Colonic mucosa (tissue), 4 donors: ENCODE measurements at regions not wholly inside any gene's neighbourhood (a gene's known extent, or its start where the extent isn't known, plus 50 kb on each side); places are given as distances from the start of the nearest gene placed in this dataset.

Source experiments
- DNase-seq: peaks from one replicate; pipeline ENCODE4 v3.0.0-alpha.2; 2020
- H3K27ac ChIP-seq: fragments of 200-600 bp; one replicate; pipeline ENCODE4 v1.8.0; 2021
- H3K27me3 ChIP-seq: fragments of 200-600 bp; one replicate; pipeline ENCODE4 v1.8.0; 2021
- H3K36me3 ChIP-seq: fragments of 200-600 bp; one replicate; pipeline ENCODE4 v1.8.0; 2021
- H3K4me1 ChIP-seq: fragments of 200-600 bp; one replicate; pipeline ENCODE4 v1.8.0; 2021; ENCODE audit warnings: mild to moderate bottlenecking
- H3K4me3 ChIP-seq: fragments of 200-600 bp; one replicate; pipeline ENCODE4 v1.8.0; 2021
- H3K9ac ChIP-seq, 2 donors: one replicate each; pipeline ENCODE4 v1.7.0; 2013; ENCODE audit warnings: control low read depth in 2 of 2, low read depth in 2 of 2, low read length in 2 of 2
- H3K9me3 ChIP-seq: fragments of 200-600 bp; one replicate; pipeline ENCODE4 v1.8.0; 2021
- CTCF ChIP-seq: fragments of 200-600 bp; IDR thresholded peaks from one replicate; pipeline ENCODE4 v1.8.0; 2022; ENCODE audit warnings: antibody characterized with exemption, mild to moderate bottlenecking
- intact Hi-C: fragments of 100-400 bp; cut with DNase I; formaldehyde crosslinking; loops from one replicate; pipeline ENCODE4 v1.14.1; 2022
- donor health status: healthy.
- donor health status: DM: no; HTN: no; CAD: no.
- donor health status: DM: no; HTN: no; CAD: no.

GRCh38 chr3:70530626-70531025, 218.2 kb upstream of the MDFIC2 start:
- Histone ChIP-seq H3K27me3 (no peaks in the 10 kb centered on the region), H3K4me1 (no peaks in the 10 kb centered on the region), H3K9ac (no peak overlapping the region), H3K9me3 (no peaks in the 10 kb centered on the region), H3K4me3 (no peak overlapping the region), H3K36me3 (no peaks in the 10 kb centered on the region), H3K27ac (no peak overlapping the region)
- no peak for DNase-seq
- no peak for TF ChIP-seq CTCF
- intact Hi-C loops = no loop called here

GRCh38 chr3:70527026-70527425, 214.6 kb upstream of the MDFIC2 start:
- no peaks in the 10 kb centered on the region for H3K27me3 ChIP-seq
- no peaks in the 10 kb centered on the region for H3K9me3 ChIP-seq
- TF ChIP-seq CTCF = no peak
- no peaks in the 10 kb centered on the region for H3K4me1 ChIP-seq
- H3K4me3 ChIP-seq = no peak overlapping the region
- no peak overlapping the region for H3K27ac ChIP-seq
- no peak for DNase-seq
- H3K36me3 ChIP-seq = no peaks in the 10 kb centered on the region
- intact Hi-C loops = loop anchor here (5.0 kb wide), 1 partner anchor 1125 kb away; no protein-coding TSS in a partner anchor
- no peak overlapping the region for H3K9ac ChIP-seq

- intact Hi-C loops = no loop called here
- H3K36me3 ChIP-seq = no peaks in the 10 kb centered on the region
These were observed 207.6 kb upstream of the MDFIC2 start for GRCh38 chr3:70519913-70520659.

GRCh38 chr3:70519026-70519425, 206.6 kb upstream of the MDFIC2 start:
- no peaks in the 10 kb centered on the region for H3K4me1 ChIP-seq
- intact Hi-C loops = no loop called here
- H3K4me3 ChIP-seq = no peak overlapping the region
- H3K9me3 ChIP-seq = no peaks in the 10 kb centered on the region
- H3K9ac ChIP-seq = no peak overlapping the region
- no peak for TF ChIP-seq CTCF
- H3K36me3 ChIP-seq = no peaks in the 10 kb centered on the region
- H3K27ac ChIP-seq = no peak overlapping the region
- no peaks in the 10 kb centered on the region for H3K27me3 ChIP-seq
- DNase-seq = no peak

More at GRCh38 chr3:70519913-70520659, 207.6 kb upstream of the MDFIC2 start:
- no peaks in the 10 kb centered on the region for H3K9me3 ChIP-seq
- H3K27ac ChIP-seq = no peak overlapping the region
- TF ChIP-seq CTCF = no peak
- H3K27me3 ChIP-seq = no peaks in the 10 kb centered on the region
- H3K4me3 ChIP-seq = no peak overlapping the region
- no peak overlapping the region for H3K9ac ChIP-seq
- H3K4me1 ChIP-seq = no peaks in the 10 kb centered on the region
- no peak for DNase-seq

GRCh38 chr3:70518356-70518755, 205.9 kb upstream of the MDFIC2 start:
- Histone ChIP-seq H3K4me3 (no peak overlapping the region), H3K27ac (no peak overlapping the region), H3K4me1 (no peaks in the 10 kb centered on the region), H3K9ac (no peak overlapping the region), H3K36me3 (no peaks in the 10 kb centered on the region), H3K27me3 (no peaks in the 10 kb centered on the region), H3K9me3 (no peaks in the 10 kb centered on the region)
- intact Hi-C loops = no loop called here
- no peak for TF ChIP-seq CTCF
- DNase-seq = no peak
